Stimulated activated CD8-positive, alpha-beta memory T cell treated with anti-CD3 and anti-CD28 coated beads, Interleukin-12 subunit alpha, Interleukin-12 subunit beta, amount 100 ng/mL, for 1 hour (primary cell): ENCODE measurements at regions not wholly inside any gene's neighbourhood (a gene's known extent, or its start where the extent isn't known, plus 50 kb on each side); places are given as distances from the start of the nearest gene placed in this dataset.
"Not testable (repeated sequence)": the region's sequence is repeated elsewhere in the genome, so short reads cannot be mapped to it uniquely, and the experiment has no call there.

ENCODE experiments used
- DNase-seq: peaks from one replicate; pipeline ENCODE4 v3.0.0-alpha.2; 2020; ENCODE audit warnings: low read depth

DNA sequence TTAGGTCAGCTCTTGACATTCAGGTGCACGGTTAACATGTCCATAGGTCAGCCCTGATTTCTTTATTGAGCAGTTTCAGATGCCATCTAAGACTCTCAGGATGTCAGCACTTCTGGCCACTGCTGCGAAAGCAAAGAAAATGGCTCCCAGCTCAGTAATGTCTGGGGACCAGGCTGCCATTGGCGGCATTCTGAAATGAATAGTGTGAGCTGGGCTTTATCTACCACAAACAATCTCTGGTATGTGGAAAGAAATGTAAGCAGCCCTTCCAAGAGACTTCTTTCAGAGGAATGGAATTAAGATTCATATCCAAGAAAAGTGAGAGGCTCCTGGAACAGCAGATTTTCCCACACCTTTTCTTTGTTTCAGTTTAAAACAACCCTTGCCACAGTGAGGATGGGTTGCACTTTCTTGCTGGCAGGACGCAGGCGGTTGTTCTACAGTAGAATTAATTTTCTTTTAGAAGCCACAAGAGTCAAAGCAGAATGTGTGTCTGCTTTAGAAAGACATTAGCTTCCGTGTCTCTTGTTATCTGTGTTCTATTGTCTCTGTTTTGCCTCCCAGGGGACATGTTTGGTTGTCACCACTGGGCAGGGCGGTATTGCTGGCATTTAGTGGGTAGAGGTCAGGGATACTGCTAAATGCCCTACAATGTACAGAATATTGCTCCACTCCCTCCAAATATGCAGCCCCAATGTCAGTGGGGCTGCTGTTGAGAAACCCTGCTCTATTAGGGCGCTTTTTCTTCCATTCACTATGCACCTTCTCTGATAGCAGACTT is 149.9 kb upstream of the ANKH start:
- DNase-seq = no peak

DNA sequence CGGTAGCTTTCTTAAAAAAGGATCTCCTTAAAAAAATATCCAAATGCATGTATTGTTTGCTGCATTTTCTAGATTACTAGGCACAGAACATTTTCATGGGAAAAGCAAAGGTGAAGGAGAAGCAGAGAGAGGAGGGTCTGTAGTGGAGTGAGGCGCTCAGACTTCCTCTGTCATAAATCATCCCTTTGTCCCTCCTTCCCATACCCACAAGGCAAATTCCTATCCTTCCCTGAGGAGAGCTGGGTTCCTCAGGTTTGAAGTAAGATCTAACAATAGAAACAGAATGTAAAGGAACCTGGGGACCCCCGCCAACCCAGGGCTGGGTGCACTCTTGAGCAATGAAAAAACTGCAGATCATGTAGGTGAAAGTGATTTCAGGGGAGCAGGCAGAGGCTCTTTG is 149.2 kb upstream of the ANKH start:
- DNase-seq = no peak

DNA sequence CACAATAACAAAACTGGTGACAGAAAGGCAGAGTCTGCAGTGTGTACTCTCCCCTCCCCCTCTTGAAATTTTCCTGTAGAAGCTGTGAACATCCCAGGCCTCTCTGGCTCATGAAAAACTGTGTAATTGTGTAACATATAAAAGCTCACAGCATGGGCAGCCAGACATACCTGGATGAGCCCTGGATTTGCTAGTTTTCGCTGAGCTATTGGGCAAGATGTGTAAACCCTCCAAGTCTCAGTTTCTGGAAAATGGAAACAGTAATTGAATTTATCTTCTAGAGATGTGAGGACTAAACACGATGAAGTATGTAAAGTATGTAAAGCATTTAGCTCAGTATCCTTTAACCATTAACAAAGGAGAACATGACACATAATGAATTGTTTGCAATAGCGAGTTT is 143.2 kb upstream of the ANKH start:
- DNase-seq = no peak

DNA sequence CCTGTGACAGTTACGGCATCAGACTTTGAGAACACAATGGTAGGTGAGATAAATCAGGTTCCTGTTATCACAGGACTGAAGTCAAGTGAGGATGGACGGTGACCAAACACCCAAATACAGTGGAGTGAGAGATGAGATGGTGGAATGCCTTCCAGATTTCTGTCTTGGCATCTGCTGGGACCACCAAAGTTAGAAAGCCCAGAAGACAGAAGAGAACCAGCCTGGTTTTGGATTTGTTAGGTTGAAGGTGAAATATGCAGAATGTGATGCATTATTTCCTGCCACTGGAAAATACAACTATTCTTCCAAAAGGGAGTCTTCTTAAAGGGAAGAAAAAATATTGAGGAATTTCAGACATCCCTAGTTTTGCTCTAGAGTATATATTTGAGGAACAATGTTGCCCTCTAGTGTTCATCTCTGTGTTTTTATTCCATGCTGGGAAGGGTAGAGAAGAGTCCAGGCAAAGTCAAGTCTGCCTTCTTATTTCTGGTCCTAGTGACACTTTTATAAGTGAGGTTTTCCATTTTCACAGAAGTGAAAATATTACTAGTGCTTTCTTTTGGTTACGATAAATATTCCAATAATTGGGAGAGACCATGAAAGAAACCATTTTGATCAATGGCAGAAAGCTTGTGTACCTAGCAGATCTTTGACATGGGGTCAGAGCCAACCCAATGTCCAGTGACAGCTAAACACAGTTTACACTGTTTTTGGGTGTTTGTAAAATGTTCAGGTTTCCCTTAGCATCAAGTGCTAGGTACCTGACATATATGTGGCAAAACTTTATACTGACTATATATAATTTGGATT is 142.3 kb upstream of the ANKH start:
- no peak for DNase-seq

DNA sequence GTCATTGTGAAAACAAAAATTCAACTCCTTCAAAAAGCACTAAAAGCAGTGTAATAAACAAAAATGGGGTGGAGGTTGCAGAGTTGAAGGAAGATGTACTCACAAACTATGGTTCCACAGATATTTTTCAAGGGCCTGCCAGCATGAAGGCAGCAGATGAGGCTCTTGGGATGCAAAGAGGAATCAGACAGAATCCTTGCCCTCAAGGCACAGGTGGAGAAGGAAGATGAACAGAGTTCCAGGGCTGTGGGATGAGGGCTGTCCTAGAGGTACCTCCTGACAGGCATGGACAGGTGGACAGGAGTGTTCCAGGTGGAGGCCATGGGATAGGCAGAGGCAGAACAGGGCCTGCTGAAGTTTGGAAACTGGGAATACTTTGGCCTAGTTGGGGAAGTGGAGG is 140.5 kb upstream of the ANKH start:
- DNase-seq = no peak

DNA sequence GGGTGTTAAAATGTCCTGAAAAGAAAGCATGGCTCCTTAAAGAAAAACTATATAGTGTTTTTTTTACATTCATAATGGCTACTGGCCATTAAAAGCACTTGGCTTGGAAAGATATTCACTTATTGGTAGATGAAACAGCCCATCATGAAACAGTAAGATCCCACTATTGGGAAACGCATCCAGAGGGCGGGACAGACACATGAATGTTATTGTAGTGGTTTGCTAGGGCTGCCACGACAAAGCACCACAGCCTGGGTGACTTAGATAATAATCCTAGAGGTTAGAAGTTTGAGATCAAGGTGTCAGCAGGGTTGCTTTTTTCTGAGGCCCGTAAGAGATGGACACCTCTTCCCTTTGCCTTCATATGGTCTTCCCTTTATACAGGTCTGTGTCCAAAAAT is 139.4 kb upstream of the ANKH start:
- no peak for DNase-seq

DNA sequence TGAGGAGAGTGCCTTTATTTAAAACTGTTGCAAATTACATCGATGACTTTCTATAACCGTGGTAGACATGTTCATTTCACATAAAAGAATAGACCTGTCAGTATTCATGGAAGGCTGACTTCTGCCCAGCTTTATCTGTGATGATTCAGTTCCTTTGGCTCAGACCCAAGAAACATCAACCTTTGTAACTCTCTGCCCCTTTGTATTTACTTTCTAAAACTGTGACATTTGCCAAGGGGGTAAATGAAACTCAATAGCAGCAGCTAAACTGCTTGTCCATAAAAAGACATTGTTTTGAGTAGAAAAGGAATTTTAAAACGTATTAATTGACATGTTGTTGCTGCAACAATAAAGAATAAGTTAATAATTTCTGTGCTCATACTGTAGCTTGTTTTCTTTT is 137.8 kb upstream of the ANKH start:
- no peak for DNase-seq

DNA sequence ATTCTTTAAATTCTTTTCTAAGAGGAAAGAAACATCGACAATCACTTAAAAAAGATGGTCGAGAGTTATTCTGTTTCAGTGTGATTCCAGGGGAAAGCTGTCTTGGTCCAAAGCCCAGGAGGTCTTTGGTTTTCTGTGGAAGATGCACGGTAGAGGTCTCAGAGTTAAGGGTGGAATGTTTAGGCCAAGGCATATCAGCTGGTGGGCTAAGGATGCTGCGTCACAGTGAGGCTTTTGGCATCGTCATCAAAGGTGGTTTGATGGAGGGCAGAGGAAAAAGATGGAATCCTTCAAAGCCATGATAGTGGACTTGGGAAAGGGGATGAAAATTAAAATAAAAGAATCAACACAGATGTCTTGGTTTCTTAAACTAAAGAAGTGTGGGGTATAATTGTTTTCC is 137.3 kb upstream of the ANKH start:
- DNase-seq = no peak

DNA sequence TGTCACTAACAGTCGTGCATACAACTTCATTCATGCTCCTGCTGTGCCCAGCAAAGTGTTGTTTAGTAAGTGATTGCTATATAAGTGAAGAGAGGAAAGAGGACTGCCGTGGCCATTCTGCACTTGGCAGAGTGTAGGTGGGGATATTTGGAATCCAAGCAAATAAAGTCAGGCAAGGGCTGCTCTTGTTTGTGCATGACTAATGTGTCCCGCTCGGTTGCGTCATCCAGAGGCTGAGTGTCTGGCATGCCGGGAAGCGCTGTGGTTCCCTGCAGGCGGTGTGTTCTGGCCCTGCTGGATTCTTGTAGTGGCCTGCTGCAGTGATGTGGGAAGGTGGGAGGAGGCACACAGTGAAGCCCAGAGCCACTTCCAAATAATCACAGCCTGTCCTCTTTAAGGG is 136.9 kb upstream of the ANKH start:
- DNase-seq = no peak

DNA sequence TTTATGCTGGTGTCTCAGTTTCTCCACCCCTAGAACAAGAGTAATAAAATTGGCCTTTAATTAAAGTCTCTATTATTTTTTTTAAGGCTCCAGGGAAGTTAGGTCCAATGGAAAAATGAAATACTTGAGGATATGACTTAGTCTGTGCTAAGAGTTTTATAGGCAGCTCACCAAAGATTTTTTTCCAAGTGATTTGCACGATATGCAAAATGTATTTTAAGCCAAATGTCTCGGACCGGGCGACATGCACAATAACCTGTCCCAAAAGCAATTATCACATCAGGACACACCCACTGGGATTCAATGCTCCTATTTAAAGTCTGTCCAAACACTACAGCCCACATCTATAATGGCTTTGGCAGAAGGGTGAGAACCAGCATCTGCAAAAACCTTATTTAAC is 136.1 kb upstream of the ANKH start:
- no peak for DNase-seq

DNA sequence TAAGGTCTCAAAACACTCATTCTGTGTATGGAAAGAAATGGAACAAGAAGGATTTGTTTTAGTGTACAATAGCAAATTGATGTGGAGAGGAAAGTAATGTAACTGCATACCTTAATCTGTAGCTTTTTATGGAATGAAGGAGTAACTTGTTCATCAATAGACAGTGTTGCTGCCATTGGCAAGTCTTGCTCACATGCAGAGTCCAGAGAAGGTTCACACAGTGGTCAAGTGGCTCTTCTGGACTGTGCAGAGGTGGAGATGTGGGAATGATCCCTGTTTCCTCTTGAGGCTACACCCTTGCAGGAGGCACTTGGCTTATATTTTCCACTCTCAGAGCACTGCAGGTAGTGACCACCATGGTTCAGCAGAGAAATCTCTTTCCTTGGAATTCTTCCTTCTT is 132.9 kb upstream of the ANKH start:
- DNase-seq = no peak

DNA sequence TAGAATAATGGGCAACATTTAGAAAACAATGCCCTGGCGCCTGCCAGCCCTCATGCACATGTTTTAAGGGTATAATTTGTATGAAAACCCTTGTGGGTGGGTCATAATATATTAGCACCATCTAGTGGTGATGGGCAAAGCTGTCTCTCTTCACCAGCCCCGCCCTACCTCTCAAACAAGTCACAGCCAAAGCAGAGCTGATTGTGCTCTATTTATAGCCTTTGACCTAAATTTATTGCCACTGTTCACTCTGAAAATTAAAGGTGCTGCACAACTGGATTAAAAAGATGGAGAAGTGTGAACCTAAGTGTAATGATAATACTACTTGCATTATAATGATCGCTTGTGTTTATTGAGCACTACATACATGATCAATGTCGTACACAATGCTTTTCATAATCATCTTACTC is 131.9 kb upstream of the ANKH start:
- DNase-seq = peak; percentile 33

DNA sequence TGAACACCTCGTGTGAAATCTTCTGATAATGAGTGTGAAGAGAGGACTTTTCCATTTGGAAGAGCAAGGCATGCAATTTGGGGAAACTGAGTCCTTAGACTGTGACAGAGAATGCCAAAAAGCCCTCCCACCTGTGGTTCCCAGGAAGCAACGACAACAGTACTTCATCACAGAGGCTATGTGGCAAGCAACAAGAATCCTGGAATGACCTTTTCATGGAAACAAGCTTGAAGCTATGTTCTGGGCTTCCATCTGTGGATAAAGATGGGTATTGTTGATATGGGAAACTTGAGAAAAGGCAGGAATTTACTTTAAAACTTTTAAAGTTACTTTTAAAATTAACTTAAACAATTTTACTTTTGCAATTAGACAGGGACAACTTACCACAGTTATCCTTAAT is 131.2 kb upstream of the ANKH start:
- DNase-seq = no peak

DNA sequence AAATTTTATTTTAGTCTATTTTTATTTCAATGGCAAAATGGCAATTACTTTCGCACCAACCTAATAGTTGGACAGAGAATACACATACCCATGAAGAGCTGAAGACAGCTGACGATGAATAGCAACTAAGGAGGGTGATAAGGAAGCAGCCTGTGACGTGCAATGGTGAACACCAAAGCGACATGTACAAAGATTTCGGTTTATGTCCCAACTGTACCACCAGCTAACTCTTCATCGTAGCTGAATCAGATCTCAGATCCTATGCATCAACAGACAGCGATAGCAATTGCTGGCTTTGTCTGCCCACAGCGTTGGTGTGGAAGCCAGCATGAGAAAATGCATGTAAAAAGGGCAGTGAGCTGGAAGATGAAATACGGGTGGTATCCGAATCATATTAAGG is 130.6 kb upstream of the ANKH start:
- no peak for DNase-seq

DNA sequence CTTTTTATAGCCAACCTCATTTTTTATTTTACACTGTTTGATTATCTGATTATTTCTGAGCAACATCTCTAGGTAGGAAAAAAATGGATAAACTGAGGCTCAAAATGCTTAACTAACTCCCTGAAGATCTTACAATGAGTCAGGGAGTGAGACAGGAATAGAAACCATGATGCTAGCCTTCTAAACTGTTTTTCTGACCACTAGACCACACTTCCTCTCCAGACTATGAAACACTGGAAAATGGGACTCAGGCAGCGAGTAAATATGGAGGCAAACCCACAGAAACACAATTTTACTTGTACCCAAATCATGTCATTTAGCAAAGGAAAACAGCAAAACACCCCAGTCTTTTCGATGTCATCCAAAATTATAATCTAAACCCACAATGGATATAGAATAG is 129.9 kb upstream of the ANKH start:
- DNase-seq = no peak

DNA sequence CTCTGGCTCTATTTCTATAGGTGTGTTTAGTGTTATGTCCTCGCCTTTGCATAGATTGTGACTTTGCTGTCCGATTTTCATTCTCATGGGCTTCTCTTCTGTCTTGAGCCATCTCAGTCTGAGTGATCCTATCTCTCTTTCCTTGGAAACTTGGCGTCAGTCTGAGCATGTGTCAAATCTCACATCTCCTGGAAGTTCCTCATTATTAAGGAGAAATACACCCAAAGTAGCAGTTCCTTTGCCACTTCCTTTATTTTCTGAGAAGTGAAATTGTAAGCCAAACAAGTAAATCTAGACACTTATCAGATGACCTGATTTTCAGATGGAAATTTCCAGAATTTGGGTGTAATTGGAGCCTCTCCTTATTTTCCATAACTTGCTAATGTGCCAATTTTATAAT is 126.9 kb upstream of the ANKH start:
- no peak for DNase-seq

DNA sequence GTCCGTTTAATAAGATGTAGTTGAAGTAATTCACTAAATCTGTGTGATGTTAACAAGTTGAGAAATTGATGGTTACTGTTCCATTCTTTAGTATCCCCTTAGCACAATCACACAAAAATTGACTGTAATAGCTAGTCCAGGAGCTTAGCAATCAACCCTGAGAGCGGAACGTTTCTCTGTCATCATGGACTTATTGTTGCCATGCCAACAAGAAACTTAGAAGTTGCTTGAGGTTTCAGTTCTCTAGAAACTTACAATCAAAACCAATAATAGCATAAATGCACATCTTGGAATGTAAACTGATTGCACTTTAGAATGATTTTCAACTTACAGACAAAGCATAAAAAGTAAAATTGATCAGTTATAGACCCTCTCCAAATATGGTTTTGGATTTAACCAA is 125.4 kb upstream of the ANKH start:
- no peak for DNase-seq

DNA sequence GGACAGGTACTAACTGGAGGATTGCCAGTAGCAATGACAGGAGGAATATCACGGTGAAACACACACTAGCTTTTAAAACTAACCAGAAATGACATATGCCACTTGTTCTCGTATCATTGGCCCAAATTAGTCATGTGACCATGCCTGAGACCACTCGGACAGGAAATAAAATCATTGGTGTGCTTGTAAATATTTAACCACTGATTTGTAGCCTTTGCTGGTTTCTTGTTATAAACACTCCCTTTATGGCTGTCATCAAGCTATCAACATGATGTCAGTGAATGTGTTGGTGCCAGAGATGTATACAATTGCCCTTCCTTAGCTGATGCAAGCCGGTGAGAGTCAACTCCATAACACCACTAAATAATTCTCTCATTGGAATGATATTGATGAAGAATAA is 123.7 kb upstream of the ANKH start:
- DNase-seq = no peak

DNA sequence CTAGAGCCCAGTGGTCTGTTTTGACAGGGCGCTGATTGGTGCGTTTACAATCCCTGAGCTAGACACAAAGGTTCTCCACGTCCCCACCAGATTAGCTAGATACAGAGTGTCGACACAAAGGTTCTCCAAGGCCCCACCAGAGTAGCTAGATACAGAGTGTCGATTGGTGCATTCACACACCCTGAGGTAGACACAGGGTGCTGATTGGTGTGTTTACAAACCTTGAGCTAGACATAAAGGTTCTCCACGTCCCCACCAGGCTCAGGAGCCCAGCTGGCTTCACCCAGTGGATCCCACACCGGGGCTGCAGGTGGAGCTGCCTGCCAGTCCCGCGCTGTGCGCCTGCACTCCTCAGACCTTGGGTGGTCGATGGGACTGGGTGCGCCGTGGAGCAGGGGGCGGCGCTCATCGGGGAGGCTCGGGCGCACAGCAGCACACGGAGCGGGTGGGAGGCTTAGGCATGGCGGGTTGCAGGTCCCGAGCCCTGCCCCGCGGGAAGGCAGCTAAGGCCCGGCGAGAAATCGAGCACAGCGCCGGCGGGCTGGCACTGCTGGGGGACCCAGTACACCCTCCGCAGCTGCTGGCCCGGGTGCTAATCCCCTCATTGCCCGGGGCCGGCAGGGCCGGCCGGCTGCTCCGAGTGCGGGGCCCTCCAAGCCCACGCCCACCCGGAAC is 122.0 kb upstream of the ANKH start:
- not testable (repeated sequence) for DNase-seq

DNA sequence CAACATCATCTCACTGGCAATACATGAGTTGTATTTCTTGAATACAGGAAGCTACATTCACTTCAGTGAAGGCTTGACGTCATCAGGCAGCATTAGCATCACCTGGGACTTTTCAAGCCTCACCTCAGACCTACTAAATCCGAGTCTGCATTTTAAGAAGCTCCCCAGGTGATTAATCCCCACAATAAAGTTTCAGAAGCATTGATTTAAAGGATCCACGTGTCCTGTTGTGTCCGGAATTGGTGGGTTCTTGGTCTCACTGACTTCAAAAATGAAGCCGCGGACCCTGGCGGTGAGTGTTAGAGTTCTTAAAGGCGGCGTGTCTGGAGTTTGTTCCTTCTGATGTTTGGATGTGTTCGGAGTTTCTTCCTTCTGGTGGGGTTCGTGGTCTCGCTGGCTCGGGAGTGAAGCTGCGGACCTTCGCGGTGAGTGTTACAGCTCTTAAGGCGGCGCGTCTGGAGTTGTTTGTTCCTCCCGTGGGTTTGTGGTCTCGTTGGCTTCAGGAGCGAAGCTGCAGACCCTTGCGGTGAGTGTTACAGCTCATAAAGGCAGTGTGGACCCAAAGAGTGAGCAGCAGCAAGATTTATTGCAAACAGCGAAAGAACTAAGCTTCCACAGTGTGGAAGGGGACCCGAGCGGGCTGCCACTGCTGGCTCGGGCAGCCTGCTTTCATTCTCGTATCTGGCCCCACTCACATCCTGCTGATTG is 121.3 kb upstream of the ANKH start:
- peak; percentile 34 for DNase-seq

DNA sequence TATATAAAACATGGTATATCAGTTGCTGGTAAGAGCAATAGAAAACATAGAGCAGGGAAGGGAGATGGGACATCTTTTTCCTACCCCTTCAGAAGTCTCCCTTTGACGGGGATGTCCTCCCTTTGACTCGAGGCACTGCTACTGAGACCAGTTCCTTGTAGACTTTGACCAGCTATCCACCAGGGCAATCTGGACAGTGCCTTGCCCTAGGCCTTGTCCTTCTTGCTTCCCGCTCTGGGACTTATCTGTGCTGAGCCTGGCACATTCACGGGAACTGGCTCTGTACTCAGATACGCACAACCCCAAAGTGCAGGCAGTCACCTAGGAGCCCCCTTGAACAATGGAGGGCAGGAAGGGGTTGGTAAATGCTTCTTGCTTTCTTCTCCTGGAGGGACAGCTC is 116.6 kb upstream of the ANKH start:
- no peak for DNase-seq

DNA sequence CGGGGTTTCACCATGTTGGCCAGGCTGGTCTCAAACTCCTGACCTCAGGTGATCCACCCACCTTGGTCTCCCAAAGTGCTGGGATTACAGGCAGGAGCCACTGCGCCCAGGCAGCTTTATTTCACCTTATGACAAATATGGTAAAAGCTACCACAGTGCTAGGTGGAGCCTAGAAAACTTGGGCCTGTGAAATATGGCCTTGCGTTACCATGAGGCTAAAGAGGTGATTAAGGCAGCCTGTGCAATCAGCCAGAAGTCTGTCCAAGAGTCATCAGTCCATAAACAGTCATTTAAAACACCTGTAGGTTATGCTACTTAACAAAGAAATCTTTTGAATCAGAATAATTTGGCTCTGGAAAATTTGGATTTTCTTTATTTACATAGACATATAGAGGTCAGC is 114.8 kb upstream of the ANKH start:
- no peak for DNase-seq
